NCI-H460 (cell line): ENCODE measurements at regions not wholly inside any gene's neighbourhood (a gene's known extent, or its start where the extent isn't known, plus 50 kb on each side); places are given as distances from the start of the nearest gene placed in this dataset.

Experiments used
- DNase-seq: peaks from one replicate; pipeline ENCODE4 v3.0.0-alpha.2; 2016; ENCODE audit warnings: low read depth; ENCODE audit errors: extremely low read depth

- no peak for DNase-seq
Measured at GRCh38 chr10:10860455-10860976, 157.2 kb upstream of the CELF2 start.

GRCh38 chr10:10865303-10865702 lies 152.4 kb upstream of the CELF2 start:
- DNase-seq, result no peak

- DNase-seq, result no peak
Measured at GRCh38 chr10:10865913-10866312, 151.8 kb upstream of the CELF2 start.

- no peak for DNase-seq
Measured at GRCh38 chr10:10869592-10869991, 148.1 kb upstream of the CELF2 start.

- no peak for DNase-seq
Measured at GRCh38 chr10:10870523-10871241, 147.0 kb upstream of the CELF2 start.

GRCh38 chr10:10871352-10871751 lies 146.3 kb upstream of the CELF2 start:
- DNase-seq, result no peak

- DNase-seq, result no peak
Measured at GRCh38 chr10:10872035-10872673, 145.5 kb upstream of the CELF2 start.

- DNase-seq, result no peak
Measured at GRCh38 chr10:10872764-10873163, 144.9 kb upstream of the CELF2 start.

- DNase-seq, result no peak
Measured at GRCh38 chr10:10873289-10873688, 144.4 kb upstream of the CELF2 start.

GRCh38 chr10:10873915-10874314 lies 143.8 kb upstream of the CELF2 start:
- no peak for DNase-seq

GRCh38 chr10:10878963-10879362 lies 138.7 kb upstream of the CELF2 start:
- no peak for DNase-seq

GRCh38 chr10:10881117-10881813 lies 136.4 kb upstream of the CELF2 start:
- no peak for DNase-seq

- DNase-seq, result no peak
Measured at GRCh38 chr10:10883737-10884136, 133.9 kb upstream of the CELF2 start.

- no peak for DNase-seq
Measured at GRCh38 chr10:10886861-10887531, 130.7 kb upstream of the CELF2 start.

- no peak for DNase-seq
Measured at GRCh38 chr10:10891124-10892082, 126.3 kb upstream of the CELF2 start.

GRCh38 chr10:10892290-10892875 lies 125.3 kb upstream of the CELF2 start:
- no peak for DNase-seq

GRCh38 chr10:10897400-10897799 lies 120.3 kb upstream of the CELF2 start:
- no peak for DNase-seq

GRCh38 chr10:10901906-10902305 lies 115.8 kb upstream of the CELF2 start:
- DNase-seq, result no peak

- DNase-seq, result no peak
Measured at GRCh38 chr10:10902951-10903350, 114.7 kb upstream of the CELF2 start.

GRCh38 chr10:10903620-10904019 lies 114.1 kb upstream of the CELF2 start:
- DNase-seq, result no peak
